GM12864 (cell line): ENCODE measurements at regions not wholly inside any gene's neighbourhood (a gene's known extent, or its start where the extent isn't known, plus 50 kb on each side); places are given as distances from the start of the nearest gene placed in this dataset.

Experiments used
- DNase-seq: peaks from one replicate; pipeline ENCODE4 v3.0.0-alpha.2; 2011; ENCODE audit warnings: low read depth
- H3K4me3 ChIP-seq: 2 replicates; pipeline ENCODE4 v1.5.1; 2011; ENCODE audit warnings: mild to moderate bottlenecking, low read depth, low read length, control low read depth
- CTCF ChIP-seq: IDR thresholded peaks from 2 replicates; pipeline ENCODE4 v1.5.1; 2011; ENCODE audit warnings: low read depth, mild to moderate bottlenecking, moderate library complexity, low read length, control low read depth, inconsistent platforms; ENCODE audit errors: missing control alignments

GRCh38 chr7:115475206-115475605 is 553.3 kb downstream of the MDFIC start:
- no peak for TF ChIP-seq CTCF
- DNase-seq: no peak
- H3K4me3 ChIP-seq: no peak overlapping the region

- DNase-seq: no peak
- no peak for TF ChIP-seq CTCF
- H3K4me3 ChIP-seq: no peak overlapping the region
Observed at GRCh38 chr7:115474137-115474536, 552.2 kb downstream of the MDFIC start.

GRCh38 chr7:115471891-115472290 is 550.0 kb downstream of the MDFIC start:
- no peak for DNase-seq
- no peak overlapping the region for H3K4me3 ChIP-seq
- TF ChIP-seq CTCF: no peak

DNA sequence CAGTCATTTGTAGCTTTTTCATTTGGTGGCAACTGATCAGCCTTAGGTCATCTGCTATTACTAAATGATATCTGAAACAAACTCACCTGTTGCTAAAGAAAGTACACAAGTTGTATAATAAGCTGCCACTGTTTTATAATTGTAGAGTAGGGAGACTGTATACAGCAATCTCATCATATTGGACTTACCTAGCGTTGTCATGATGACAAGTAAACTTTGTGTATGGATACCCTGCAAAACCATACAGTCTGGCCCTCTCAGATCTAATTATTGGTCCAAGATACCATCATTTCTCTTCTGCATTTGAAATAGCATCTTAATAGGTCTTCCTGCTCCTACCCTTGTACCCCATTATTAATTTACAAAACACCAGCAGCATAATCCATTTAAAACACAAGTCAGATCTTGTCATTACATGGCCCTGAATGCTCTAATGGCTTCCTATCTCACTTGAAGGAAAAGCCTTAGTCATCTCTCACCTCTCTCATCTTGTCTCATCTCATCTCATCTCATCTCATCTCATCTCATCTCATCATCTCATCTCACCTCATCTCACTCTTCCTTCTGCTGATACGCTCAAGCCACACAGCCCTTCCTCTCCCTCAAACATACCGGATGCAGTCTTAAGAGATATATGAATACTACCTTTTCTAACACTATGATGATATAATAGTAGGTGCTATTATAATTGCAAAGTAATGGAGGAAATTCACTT is 540.6 kb downstream of the MDFIC start:
- H3K4me3 ChIP-seq: no peak overlapping the region
- no peak for TF ChIP-seq CTCF
- no peak for DNase-seq

- no peak for DNase-seq
- no peak overlapping the region for H3K4me3 ChIP-seq
- TF ChIP-seq CTCF: no peak
Observed at GRCh38 chr7:115449689-115450088, 527.8 kb downstream of the MDFIC start.

DNA sequence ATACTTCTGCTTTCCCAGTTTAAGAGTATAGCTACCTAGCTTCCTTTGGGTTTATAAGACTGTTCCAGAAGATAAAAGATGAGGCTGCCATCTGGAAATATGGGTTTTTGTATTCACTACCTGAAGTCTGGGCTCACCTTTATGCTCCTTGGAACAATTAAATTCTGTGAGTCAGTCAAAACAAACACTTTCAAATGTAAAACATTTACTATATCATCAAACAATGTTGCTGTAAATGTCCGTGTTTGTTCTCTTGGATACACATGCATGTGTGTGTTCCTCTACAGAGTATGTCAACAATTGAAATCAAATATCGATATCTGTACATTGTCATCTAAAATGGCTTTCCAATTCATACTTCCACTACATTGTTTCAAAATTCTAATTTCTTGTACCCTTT is 525.6 kb downstream of the MDFIC start:
- no peak overlapping the region for H3K4me3 ChIP-seq
- no peak for DNase-seq
- TF ChIP-seq CTCF: no peak

GRCh38 chr7:115441033-115441432 is 519.1 kb downstream of the MDFIC start:
- DNase-seq: no peak
- no peak overlapping the region for H3K4me3 ChIP-seq
- no peak for TF ChIP-seq CTCF
